Mesothelial cell of epicardium (in vitro differentiated cells): ENCODE measurements at regions not wholly inside any gene's neighbourhood (a gene's known extent, or its start where the extent isn't known, plus 50 kb on each side); places are given as distances from the start of the nearest gene placed in this dataset.

Experiments used
- DNase-seq, 2 experiments: peaks; one replicate each; pipeline ENCODE4 v3.0.0; 2021; ENCODE audit warnings: low spot score in 2 of 2; ENCODE audit not compliant: unreplicated experiment in 2 of 2
- H3K27ac Mint-ChIP-seq: 2 replicates; pipeline ENCODE4 v1.8.0; 2021; ENCODE audit warnings: mixed read lengths
- H3K27me3 Mint-ChIP-seq: 2 replicates; pipeline ENCODE4 v1.8.0; 2021; ENCODE audit warnings: low read depth, mixed read lengths
- H3K36me3 Mint-ChIP-seq: 2 replicates; pipeline ENCODE4 v1.8.0; 2021; ENCODE audit warnings: mixed read lengths
- H3K4me1 Mint-ChIP-seq: 2 replicates; pipeline ENCODE4 v1.8.0; 2021; ENCODE audit warnings: mixed read lengths
- H3K4me3 Mint-ChIP-seq: 2 replicates; pipeline ENCODE4 v1.8.0; 2021; ENCODE audit warnings: mild to moderate bottlenecking, moderate library complexity, mixed read lengths
- H3K9me3 Mint-ChIP-seq: 2 replicates; pipeline ENCODE4 v1.8.0; 2021; ENCODE audit warnings: mixed read lengths
- TF ChIP-seq, protein P1 (sequence below): fragments of 200-600 bp; sonication (generic); IDR thresholded peaks from one replicate; pipeline ENCODE4 v1.5.0; 2021; ENCODE audit warnings: antibody characterized with exemption; ENCODE audit not compliant: unreplicated experiment

GRCh38 chr17:15078570-15078969 is 186.6 kb downstream of the PMP22 start:
- Mint-ChIP-seq H3K4me3 (no peak overlapping the region), H3K36me3 (no peaks in the 10 kb centered on the region), H3K27ac (no peak overlapping the region), H3K4me1 (no peaks in the 10 kb centered on the region), H3K27me3 (peaks cover 23% of the 10 kb centered on the region), H3K9me3 (no peaks in the 10 kb centered on the region)
- TF ChIP-seq, protein P1, sequence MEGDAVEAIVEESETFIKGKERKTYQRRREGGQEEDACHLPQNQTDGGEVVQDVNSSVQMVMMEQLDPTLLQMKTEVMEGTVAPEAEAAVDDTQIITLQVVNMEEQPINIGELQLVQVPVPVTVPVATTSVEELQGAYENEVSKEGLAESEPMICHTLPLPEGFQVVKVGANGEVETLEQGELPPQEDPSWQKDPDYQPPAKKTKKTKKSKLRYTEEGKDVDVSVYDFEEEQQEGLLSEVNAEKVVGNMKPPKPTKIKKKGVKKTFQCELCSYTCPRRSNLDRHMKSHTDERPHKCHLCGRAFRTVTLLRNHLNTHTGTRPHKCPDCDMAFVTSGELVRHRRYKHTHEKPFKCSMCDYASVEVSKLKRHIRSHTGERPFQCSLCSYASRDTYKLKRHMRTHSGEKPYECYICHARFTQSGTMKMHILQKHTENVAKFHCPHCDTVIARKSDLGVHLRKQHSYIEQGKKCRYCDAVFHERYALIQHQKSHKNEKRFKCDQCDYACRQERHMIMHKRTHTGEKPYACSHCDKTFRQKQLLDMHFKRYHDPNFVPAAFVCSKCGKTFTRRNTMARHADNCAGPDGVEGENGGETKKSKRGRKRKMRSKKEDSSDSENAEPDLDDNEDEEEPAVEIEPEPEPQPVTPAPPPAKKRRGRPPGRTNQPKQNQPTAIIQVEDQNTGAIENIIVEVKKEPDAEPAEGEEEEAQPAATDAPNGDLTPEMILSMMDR, result no peak
- DNase-seq, result no peak

DNA sequence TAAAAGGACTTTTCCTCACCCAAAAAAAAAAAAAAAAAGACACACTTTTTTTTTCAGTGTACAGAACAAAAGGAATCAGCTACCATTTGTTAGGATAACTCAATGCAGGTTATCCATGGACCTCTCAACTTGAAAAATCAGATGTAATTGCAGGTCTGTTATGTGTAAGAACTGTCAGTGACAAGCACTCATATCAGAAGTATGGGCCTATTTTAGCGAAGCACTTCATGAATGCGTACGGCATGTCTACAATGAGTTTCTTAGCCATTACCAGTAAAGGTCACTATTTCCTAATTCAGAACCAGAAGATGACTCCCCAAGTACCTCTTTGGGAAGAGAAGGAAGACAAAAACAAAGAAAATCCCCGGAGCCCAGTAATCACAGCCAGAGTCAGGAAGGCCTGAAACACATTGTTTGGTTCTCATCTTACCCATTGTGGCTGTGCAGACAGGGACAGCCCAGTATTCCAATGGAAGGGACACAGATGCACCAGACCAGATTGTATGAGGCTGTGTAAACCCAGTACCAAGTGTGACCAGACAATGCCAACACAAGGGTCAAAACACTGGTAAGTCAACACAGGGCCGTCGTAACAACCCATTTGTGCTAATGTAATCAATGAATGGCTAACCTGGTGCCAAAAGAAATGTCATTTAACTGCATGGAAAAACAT is 188.0 kb downstream of the PMP22 start:
- no peak overlapping the region for H3K27ac Mint-ChIP-seq
- no peaks in the 10 kb centered on the region for H3K4me1 Mint-ChIP-seq
- TF ChIP-seq, protein P1, result no peak
- H3K9me3 Mint-ChIP-seq, result no peaks in the 10 kb centered on the region
- peaks cover 16% of the 10 kb centered on the region for H3K27me3 Mint-ChIP-seq
- H3K36me3 Mint-ChIP-seq, result no peaks in the 10 kb centered on the region
- no peak overlapping the region for H3K4me3 Mint-ChIP-seq
- DNase-seq, result no peak

DNA sequence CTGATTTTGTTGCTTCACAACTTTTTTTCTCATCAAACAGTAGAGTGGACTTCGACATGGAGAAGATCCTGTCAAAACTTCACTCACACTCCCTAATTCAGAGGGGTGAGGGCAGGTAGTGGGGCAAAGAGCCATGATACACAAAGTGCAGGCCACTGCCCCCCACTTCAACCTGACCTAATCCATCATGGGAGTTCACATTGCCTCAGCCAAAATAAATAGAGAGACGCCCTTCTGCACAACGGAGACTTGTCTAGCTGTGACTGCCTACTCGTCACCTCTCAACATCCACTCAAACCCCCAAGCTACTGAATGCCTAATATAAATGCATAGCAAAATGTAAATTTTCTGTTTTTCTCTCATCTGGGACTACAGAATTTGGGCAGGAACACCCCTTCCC is 213.2 kb downstream of the PMP22 start:
- no peak for DNase-seq
- peaks cover 12% of the 10 kb centered on the region for H3K9me3 Mint-ChIP-seq
- no peak overlapping the region for H3K4me3 Mint-ChIP-seq
- peaks cover 7% of the 10 kb centered on the region for H3K4me1 Mint-ChIP-seq
- no peaks in the 10 kb centered on the region for H3K36me3 Mint-ChIP-seq
- H3K27ac Mint-ChIP-seq, result no peak overlapping the region
- TF ChIP-seq, protein P1, result no peak
- peaks cover 33% of the 10 kb centered on the region for H3K27me3 Mint-ChIP-seq

DNA sequence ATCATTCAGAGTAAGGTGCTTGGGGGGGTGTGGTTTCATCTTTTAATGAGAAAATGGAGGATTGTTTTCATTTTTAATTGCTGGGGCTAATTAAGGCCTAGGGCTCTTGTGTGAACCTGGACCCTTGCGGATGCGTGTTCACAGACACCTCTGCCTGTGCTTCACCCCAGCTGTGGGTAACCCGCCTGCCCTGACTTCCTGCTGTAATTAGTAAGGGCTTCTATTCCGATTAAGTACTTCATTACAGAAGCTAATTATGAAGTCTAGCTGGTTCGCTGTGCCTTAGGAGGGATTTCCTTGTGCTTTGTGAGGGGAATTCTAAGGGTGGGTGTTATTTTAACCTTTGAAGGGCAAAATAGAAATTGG is 215.3 kb downstream of the PMP22 start:
- Mint-ChIP-seq H3K27ac (no peak overlapping the region), H3K36me3 (no peaks in the 10 kb centered on the region), H3K9me3 (peaks cover 1% of the 10 kb centered on the region), H3K4me1 (peaks cover 7% of the 10 kb centered on the region), H3K27me3 (peaks cover 33% of the 10 kb centered on the region), H3K4me3 (no peak overlapping the region)
- no peak for DNase-seq
- TF ChIP-seq, protein P1, result no peak

GRCh38 chr17:15048933-15049794 is 216.0 kb downstream of the PMP22 start:
- TF ChIP-seq, protein P1, result no peak
- Mint-ChIP-seq H3K27ac (no peak overlapping the region), H3K4me1 (peaks cover 7% of the 10 kb centered on the region), H3K9me3 (no peaks in the 10 kb centered on the region), H3K4me3 (no peak overlapping the region), H3K36me3 (no peaks in the 10 kb centered on the region), H3K27me3 (peaks cover 33% of the 10 kb centered on the region)
- DNase-seq, result no peak
